Right ventricle myocardium inferior (tissue), 1 donor: ENCODE measurements at regions not wholly inside any gene's neighbourhood (a gene's known extent, or its start where the extent isn't known, plus 50 kb on each side); places are given as distances from the start of the nearest gene placed in this dataset.
"Not testable (repeated sequence)": the region's sequence is repeated elsewhere in the genome, so short reads cannot be mapped to it uniquely, and the experiment has no call there.

Source experiments
- ATAC-seq: fragments of 200-7000 bp; cut with Tn5 transposase; one replicate; pipeline ENCODE4 v1.9.1; 2020; ENCODE audit warnings: mild to moderate bottlenecking, moderate library complexity
- DNase-seq: peaks from one replicate; pipeline ENCODE4 v3.0.0; 2021; ENCODE audit errors: missing footprints
- intact Hi-C: fragments of 100-400 bp; cut with DNase I; formaldehyde crosslinking; loops from one replicate; pipeline ENCODE4 v1.11.0; 2022
- donor health status: DM: no; HTN: yes; CAD: no; lungs with severe emphysema.

DNA sequence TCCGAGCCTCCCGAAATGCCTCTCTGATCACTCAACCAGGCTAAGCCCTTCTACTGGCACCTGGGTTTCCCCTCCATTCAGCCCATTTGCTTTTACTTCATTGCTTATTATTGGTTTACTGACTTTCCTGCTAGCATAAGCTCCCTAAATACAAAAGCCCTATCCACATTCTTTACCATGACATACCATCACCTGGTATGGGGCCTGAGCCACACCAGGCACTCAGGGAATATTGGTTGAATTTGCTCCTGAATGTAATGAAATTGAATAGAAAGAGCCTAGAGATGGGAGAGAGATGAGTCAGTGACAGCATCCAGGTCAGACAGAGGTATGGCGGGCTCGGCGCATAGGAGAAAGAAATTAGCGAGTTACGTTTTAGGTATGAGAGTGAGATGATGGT is 120.0 kb downstream of the CD164 start:
- no peak for DNase-seq
- intact Hi-C loops: no loop called here
- no peak for ATAC-seq

DNA sequence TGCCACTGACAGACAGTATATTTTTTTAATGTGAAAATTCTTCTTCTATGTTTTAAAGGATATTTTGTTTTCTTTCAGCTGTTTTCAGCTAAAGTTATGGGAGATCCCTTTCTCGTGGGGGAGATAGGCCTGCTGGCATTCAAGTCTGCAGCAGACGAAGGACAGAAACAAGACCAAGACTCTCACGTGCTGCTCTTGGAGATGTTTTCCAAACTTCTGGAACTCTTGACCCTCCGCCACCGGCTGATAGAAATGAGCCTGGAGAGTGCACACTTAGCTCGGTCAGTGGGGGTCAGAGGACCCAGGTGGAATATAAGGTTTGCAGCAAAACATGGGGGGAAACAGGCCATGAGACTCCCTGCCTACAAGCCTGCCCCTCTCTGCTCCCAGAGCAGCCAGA is 120.5 kb downstream of the CD164 start:
- DNase-seq: no peak
- peak; percentile 56 for ATAC-seq
- intact Hi-C loops: no loop called here

DNA sequence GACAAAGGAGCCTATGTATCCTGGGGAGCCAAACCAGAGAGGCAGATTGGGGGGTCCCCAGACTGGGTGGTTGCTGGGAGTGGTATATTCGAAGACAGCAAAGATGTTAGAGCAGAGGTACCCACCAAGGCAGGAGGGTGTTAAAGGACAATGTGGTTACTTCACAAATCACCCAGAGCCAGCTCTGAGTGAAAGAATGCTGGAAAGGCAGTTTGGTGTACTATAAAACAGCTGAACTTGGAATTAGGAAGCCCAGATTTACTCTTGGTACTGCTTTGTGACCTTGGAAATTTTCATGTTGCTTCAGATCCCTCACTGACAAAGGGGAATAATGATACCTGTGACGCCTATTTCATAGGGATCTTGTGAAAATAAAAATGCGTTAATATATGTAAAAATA is 121.6 kb downstream of the CD164 start:
- intact Hi-C loops: no loop called here
- DNase-seq: no peak
- no peak for ATAC-seq

DNA sequence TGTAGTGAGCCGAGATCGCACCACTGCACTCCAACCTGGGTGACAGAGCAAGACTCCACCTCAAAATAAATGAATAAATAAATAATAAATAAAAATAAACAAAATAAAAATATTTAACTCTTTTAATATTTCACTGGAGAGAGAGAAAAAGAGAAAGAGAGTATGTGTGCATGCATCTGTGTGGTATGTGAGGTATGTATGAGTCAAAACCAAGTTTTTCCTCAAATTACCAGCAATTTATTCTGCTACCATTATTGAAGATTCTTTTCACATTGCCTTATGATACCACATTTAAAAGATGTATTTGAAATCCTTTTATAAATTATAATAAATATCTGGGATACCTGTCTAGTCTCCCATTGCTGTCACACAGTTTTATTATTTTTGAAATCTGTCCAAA is 122.1 kb downstream of the CD164 start:
- DNase-seq (no peak), ATAC-seq (no peak)
- intact Hi-C loops: no loop called here

DNA sequence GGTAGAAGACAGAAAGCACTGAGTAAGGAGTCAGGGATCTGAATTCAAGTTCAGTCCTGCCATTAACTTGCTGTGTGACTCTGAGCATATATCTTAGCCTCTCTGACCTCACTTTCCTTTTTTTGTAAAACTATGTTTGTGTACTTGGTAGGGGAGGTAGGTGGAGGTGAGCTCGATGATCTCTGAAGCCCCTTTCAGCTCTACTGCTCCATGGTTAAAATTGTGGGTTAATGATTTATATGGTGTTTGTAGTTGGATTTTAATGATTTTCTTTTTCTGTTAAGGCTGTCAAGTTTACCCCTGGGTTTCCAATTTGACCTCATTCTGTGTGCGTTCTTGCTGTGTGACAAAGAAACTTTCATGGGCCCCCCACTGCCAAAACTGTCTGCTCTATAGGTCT is 124.1 kb downstream of the CD164 start:
- no peak for ATAC-seq
- intact Hi-C loops: no loop called here
- no peak for DNase-seq

DNA sequence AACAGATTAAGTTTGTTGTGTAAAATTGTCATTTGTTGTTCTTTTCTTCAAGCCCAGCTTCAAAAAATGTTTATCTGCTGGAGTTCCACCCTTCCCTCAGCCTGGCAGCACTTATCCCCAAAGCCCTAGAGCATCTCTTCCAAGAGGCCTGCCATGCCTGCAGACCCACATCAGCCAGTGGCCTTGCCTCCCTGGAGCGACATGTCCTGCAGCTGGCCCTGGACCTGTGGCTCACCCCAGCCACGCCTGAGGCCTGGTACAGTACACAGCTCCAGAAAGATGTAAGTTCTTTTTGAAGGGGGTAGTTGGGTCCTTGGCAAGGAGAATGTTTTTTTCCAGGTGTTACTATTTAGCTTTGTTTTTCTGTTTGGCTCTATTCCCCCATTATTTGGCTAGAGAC is 124.8 kb downstream of the CD164 start:
- intact Hi-C loops: no loop called here
- ATAC-seq (no peak), DNase-seq (no peak)

DNA sequence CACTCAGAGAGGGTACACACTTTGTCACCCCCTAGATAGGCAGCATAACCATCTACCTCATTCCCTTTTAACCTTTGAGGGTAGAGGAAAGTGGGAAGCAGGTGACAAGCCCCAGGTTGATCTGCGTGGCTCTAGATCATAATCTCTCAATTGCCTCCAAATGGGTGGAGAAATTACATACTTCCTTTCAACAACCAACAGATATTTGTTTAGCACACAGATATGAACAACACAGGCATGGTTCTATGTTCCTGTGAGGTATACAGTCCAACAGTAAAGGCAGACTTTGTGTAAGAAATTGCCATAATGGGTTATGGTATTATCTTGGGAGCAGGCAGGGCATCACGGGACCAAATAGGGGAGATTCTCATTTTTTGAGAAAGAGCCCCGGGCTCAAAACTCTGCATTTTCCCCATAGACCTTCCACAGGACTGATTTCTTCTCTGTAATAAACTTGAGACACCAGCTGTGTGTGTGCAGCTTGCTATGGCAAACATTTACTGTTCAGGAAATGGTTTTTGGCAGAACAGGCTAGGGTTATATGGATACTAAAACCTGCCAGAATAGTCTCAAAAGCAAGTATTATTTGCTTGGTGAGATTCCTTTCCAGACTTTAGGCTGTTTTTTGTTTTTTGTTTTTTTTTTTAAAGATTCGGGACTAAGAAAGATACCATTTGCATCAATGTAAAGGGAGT is 126.2 kb downstream of the CD164 start:
- intact Hi-C loops: no loop called here
- ATAC-seq (no peak), DNase-seq (no peak)

DNA sequence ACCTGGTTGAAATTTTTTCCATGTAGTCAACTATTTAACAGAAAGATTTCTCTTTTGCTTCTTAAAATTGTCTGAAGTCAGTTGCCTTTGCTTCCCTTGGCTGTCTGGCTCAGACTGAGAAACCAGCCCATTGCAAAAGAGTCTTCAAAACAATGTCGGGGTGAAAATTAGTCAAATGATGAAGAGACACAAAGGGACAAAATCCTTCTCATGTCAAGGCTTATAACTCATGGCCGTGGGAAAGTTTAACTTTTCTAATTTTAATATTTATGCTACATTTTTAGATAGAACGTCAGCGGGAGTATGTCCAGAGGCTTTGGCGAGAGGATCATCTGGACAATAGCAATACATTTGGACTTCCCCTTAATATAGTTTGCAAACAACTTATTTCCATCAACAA is 127.2 kb downstream of the CD164 start:
- DNase-seq: no peak

DNA sequence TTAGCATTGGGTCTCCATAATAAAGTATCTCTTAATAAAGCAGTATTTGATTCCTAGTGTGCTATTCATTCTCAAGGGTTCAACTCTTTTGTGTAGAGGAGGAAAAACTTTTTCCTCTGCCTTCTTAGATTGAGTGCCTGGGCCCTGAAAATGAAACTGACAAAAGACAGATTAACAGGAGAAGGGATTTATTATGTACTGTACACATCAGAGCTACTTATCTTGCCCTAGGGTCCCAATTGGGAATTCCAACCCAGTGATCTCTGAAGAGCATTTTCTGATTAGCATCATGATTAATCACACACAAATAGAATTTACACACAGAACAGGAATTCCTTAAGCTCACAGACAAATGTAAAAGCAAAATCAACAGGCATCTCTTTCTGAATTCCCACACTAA is 128.9 kb downstream of the CD164 start:
- intact Hi-C loops: no loop called here
- ATAC-seq (no peak), DNase-seq (no peak)

More for the DNA sequence above, 127.2 kb downstream of the CD164 start:
- intact Hi-C loops: no loop called here
- ATAC-seq: no peak

DNA sequence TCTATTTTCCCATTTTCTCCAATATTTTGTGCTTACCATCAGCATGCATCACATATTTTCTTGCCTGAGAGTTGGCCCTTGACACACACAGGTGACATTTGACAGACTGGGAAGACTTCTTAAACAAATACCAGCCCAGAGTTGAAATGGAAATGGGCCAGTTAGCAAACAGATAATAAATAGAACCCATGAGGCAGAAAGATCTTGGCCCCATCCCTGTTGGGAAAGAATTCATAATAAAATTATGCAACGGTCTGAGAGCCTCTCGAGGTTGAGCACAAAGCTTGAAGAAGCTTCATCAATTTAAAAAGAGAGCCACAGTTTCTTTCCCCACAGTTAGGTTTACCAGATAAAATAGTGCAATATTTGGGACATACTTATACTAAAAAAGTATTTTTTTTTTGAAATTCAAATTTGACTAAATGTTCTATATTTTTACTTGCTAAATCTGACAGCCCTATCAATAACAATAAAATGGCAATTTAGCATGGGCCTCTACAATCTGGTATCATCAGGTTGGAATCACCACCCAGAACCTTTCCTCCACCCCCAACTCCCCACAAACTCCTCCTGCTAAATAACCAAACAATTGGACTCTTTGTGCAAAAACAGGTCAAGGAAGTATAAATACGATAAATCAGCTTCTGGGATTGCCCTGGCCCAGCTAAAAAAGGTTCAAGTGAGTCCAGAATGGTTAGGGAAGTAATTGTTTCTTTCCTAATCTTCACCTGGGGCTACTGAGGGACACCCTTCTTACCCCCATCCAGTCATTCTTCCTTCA is 129.8 kb downstream of the CD164 start:
- ATAC-seq: peak; percentile 34
- DNase-seq: no peak
- intact Hi-C loops: no loop called here

DNA sequence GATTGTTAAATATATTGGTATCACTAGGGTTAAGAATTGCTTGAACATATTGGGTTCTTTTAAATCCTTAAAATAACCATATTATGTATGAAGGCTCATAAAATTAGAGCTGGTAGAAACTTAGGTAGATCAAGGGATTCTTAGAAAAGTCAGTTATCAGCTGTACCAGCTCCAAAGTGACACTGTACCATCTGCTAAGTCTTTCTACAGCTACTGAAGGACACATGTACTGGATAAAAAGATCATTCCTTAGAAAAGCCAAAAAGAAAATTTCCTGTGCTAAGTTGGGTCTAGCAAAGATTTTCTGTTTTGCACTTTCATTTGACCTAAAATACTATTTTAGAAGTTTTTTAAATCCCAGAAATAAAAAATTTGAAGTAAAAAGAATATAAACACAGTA is 130.4 kb downstream of the CD164 start:
- DNase-seq (no peak), ATAC-seq (no peak)
- intact Hi-C loops: no loop called here

DNA sequence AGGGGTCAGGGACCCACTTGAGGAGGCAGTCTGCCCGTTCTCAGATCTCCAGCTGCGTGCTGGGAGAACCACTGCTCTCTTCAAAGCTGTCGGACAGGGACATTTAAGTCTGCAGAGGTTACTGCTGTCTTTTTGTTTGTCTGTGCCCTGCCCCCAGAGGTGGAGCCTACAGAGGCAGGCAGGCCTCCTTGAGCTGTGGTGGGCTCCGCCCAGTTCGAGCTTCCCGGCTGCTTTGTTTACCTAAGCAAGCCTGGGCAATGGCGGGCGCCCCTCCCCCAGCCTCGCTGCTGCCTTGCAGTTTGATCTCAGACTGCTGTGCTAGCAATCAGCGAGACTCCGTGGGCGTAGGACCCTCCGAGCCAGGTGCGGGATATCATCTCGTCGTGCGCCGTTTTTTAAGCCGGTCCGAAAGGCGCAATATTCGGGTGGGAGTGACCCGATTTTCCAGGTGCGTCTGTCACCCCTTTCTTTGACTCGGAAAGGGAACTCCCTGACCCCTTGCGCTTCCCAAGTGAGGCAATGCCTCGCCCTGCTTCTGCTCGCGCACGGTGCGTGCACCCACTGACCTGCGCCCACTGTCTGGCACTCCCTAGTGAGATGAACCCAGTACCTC is 131.6 kb downstream of the CD164 start:
- intact Hi-C loops: not testable (repeated sequence)

DNA sequence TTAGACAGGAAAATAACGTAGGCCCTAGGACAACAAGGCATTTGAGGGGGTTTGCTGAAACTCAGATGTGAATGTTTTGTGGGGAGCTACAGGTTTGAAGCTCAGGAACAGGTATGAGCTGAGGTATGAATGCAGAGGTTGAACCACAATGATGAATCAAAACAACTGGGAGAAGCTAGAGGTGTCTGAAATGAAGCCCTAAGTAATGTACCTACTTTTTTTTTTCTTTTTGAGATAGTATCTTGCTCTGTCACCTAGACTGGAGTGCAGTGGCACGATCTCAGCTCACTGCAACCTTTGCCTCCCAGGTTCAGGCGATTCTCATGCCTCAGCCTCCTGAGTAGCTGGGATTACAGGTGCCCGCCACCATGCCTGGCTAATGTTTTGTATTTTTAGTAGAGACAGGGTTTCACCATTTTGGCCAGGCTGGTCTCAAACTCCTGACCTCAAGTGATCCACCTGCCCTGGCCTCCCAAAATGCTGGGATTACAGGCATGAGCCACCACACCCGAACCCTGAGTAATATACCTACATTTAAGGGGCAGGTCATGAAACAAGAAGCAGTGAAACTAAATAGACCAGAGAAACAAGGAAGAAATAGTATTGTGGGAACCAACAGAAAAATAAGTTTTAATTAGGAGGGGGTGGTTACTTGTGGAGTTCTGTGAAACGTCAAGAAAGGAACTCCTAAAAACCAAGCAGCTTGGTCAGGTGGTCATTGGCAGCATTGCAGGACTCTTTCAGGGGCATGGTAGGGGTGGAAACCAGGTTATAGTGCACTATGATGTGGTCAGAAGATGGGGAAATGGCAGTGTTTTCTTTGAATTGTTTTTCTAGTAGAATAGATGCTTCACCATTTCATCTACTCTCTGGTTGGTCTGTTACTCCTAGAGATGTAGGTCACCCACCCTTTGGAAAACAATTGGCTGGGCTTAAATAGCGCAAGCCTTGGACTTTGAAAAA is 138.1 kb downstream of the CD164 start:
- intact Hi-C loops: no loop called here
- ATAC-seq (no peak), DNase-seq (no peak)

More for the DNA sequence above, 131.6 kb downstream of the CD164 start:
- not testable (repeated sequence) for ATAC-seq, DNase-seq

DNA sequence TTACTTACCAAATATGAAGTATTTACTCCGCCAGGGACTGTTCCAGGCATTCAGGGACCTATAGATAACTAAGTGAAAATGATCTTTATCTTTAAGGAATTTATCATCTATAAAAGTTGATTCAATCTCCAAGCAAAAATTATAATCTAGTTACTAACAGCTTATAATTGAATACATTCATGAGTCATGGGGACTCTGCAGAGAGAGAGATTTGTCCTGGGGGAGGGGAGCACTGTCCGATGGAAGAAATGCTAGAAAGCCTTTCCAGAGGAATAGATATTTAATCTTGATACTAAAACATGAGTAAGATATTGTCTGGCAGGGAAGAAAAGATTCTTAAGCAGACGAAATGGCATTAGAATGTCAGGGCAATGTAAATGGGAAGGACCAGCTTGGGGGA is 139.3 kb downstream of the CD164 start:
- intact Hi-C loops: no loop called here
- DNase-seq (no peak), ATAC-seq (no peak)

DNA sequence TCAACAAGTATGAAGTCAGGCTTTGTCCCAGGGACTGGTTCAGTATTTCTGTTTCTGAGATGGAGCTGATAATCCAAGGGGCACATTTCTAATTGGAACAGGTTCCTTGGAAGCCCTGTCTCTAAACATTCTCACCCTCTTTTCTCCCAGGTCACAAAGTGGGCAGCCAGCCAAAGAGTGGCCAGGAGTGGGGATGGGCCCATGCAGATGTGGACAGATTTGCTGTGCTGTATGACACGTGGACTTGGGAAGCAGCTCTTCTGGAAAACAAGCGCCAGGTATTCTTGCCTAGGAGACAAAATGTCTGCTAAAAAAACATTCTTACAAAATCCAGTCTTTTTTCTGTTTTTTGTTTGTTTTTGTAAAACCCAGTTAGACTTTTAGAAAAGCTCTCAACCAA is 140.2 kb downstream of the CD164 start:
- no peak for DNase-seq
- intact Hi-C loops: no loop called here
- no peak for ATAC-seq

DNA sequence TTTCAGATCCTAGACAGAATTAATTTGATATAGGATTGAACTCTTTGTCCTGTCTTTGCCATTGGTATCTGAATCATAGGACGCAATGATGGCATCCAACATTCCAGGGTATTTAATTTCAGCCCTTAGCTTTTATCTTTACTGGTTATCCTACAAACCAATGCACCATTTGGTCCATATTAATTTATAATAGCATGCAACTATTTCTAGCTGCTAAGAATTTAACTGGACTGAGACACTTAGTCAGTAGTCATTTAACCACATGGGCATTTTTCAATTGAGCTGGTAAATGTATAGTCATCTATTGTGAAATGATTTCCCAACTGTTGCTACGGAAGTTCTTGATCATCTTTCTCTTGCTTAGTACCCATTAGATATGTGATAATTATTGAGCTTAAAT is 141.1 kb downstream of the CD164 start:
- DNase-seq: no peak
- no peak for ATAC-seq
- intact Hi-C loops: no loop called here

DNA sequence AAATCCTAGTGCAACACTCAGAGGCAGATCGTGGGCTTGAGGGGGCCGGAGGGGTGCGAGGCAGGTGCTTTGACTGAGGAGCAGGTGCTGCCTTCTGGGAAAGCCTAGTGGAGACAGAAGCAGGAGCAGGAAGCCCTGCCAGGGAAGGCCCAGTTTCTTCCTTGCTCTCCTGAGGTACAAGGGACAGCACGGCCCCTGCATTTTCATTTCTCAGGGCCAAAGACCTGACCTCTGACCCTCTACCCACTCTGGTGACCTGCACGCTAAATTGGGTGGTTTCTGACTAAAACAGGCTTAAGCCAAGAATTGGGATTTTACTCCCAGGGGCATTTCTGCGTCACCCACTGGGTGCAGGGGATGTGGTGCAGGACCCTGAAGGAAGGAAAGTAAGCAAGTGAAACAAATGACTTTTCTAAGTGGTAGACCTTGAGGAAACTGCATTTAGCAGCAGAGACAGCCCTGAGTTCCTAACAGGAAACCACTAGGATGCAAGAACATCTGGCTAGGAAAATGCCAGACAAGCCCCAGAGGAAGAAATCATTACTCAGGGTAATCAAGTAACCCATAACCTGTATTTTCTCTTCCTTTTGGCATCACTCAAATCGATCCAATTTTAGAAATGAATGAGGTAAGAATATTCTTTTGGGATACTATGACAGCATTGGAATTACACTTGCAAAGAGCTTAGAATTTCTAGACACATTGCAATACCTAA is 141.7 kb downstream of the CD164 start:
- intact Hi-C loops: no loop called here
- no peak for ATAC-seq
- no peak for DNase-seq

DNA sequence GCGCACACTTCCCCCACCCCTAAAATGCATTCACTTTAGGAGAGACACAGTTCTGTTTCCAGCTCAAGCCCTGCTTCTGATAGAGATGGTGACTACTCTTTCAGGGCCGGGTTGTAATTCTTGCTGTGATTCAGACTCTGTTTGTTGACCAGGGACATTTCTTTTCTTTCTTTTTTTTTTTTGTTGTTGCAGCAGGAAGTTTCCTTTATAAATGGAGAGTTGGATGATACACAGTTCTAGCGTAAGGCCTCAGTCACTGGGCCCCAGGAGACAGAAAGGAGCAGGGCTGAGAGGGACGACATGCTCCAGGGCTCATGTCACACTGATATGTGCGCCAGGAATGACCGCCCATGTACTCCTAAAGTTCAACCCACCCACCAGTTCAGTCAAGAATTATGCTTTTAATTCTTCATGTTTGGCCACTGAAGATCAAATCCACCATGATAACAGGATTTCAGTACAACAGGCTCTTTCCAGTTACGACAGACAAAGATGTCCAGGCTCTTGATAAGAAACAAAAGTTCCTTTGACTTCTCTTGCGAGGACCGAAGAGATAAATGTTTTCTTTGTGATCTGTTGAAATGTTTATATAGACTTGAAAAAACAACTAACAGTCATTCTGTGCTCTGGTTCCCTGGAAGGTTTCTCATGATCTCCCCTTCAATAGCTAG is 142.5 kb downstream of the CD164 start:
- ATAC-seq (peak; percentile 82), DNase-seq (no peak)
- intact Hi-C loops: no loop called here
